PFSK-1 (cell line): ENCODE measurements at regions not wholly inside any gene's neighbourhood (a gene's known extent, or its start where the extent isn't known, plus 50 kb on each side); places are given as distances from the start of the nearest gene placed in this dataset.

Experiments
- FOXP2 ChIP-seq: optimal IDR thresholded peaks from 2 replicates; pipeline ENCODE3; 2011; ENCODE audit warnings: borderline replicate concordance, control low read depth, inconsistent platforms; ENCODE audit not compliant: insufficient read depth; ENCODE audit errors: extremely low read length, extremely low read depth
- POLR2AphosphoS5 ChIP-seq: IDR thresholded peaks from 2 replicates; pipeline ENCODE4 v1.6.1; 2012; ENCODE audit warnings: low read depth, mild to moderate bottlenecking, control low read depth, low read length, moderate library complexity
- REST ChIP-seq, 2 experiments: IDR thresholded peaks; 2 replicates each; pipeline versions ENCODE4 v1.6.1 to v1.8.0; 2011 to 2012; ENCODE audit warnings: low read depth in 2 of 2, low read length in 2 of 2, control low read depth in 1 of 2, inconsistent platforms in 1 of 2, mild to moderate bottlenecking in 1 of 2, moderate library complexity in 1 of 2; ENCODE audit not compliant: insufficient read depth in 1 of 2
- SIN3A ChIP-seq: IDR thresholded peaks from 2 replicates; pipeline ENCODE4 v1.6.1; 2012; ENCODE audit warnings: mild to moderate bottlenecking, low read length, moderate library complexity, borderline replicate concordance; ENCODE audit not compliant: insufficient read depth
- TAF1 ChIP-seq: IDR thresholded peaks from 2 replicates; pipeline ENCODE4 v1.6.1; 2012; ENCODE audit warnings: low read length, control low read depth, borderline replicate concordance; ENCODE audit not compliant: insufficient read depth

DNA sequence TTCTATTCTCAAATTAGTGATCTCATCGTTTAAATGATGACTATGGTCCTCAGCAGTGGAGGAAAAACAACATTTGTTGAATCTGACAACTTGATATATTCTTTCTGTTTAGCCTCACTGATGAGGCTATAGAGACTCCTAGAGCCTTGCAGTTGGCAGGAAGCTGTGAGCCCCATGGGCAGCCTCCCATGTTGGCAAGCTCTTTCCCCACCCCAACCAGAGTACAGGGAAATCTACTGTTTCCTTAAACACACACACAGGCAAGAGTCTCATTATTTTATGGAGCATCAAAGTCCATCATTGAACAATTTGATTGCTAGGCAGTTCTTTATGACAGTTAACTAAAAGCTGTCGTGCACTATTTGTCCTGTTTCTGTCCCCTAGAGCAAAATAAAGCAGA, 498.2 kb upstream of the CITED2 start:
- TF ChIP-seq TAF1 (no peak), FOXP2 (no peak), POLR2AphosphoS5 (no peak), REST (IDR thresholded peaks at IDR 0.05; ENCODE audit: insufficient read depth in 1 of 2, low read depth in 2 of 2, low read length in 2 of 2) (no peak), SIN3A (no peak)

GRCh38 chr6:139871803-139872510, 497.5 kb upstream of the CITED2 start:
- no peak for TF ChIP-seq FOXP2
- TF ChIP-seq POLR2AphosphoS5 = no peak
- TF ChIP-seq TAF1 = no peak
- no peak for TF ChIP-seq SIN3A
- no peak for TF ChIP-seq REST (IDR thresholded peaks at IDR 0.05; ENCODE audit: insufficient read depth in 1 of 2, low read depth in 2 of 2, low read length in 2 of 2)

DNA sequence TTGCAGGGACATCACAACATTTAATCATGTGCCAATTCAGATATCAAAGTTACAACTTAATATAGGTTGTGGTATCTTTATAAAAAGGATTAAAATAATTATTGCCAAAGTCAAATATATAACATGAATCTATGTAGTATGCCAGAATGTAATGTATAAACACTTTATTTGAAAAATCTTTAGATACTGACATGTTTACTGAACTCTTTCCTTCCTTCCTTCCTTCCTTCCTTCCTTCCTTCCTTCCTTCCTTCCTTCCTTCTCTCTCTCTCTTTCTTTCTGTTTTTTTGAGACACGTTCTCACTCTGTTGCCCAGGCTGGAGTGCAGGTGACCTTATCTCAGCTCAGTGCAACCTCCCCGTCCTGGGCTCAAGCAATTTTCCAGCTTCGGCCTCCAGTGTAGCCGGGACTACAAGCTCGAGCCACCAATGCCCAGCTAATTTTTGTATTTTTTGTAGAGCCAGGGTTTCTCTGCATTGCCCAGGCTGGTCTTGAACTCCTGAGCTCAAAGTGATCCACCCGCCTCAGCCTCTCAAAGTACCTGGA, 496.8 kb upstream of the CITED2 start:
- TF ChIP-seq FOXP2 = no peak
- no peak for TF ChIP-seq SIN3A
- TF ChIP-seq REST (IDR thresholded peaks at IDR 0.05; ENCODE audit: insufficient read depth in 1 of 2, low read depth in 2 of 2, low read length in 2 of 2) = no peak
- TF ChIP-seq TAF1 = no peak
- TF ChIP-seq POLR2AphosphoS5 = no peak

GRCh38 chr6:139868576-139868975, 494.1 kb upstream of the CITED2 start:
- no peak for TF ChIP-seq REST (IDR thresholded peaks at IDR 0.05; ENCODE audit: insufficient read depth in 1 of 2, low read depth in 2 of 2, low read length in 2 of 2)
- TF ChIP-seq TAF1 = no peak
- TF ChIP-seq SIN3A = no peak
- TF ChIP-seq FOXP2 = no peak
- no peak for TF ChIP-seq POLR2AphosphoS5
